ENCODE measurements at regions not wholly inside any gene's neighbourhood (a gene's known extent, or its start where the extent isn't known, plus 50 kb on each side); places are given as distances from the start of the nearest gene placed in this dataset.
"Not testable (repeated sequence)": the region's sequence is repeated elsewhere in the genome, so short reads cannot be mapped to it uniquely, and the experiment has no call there.

GRCh38 chr14:86110871-86111270 is 580.9 kb downstream of the FLRT2 start:
- not testable (repeated sequence) for FAIRE-seq

DNA sequence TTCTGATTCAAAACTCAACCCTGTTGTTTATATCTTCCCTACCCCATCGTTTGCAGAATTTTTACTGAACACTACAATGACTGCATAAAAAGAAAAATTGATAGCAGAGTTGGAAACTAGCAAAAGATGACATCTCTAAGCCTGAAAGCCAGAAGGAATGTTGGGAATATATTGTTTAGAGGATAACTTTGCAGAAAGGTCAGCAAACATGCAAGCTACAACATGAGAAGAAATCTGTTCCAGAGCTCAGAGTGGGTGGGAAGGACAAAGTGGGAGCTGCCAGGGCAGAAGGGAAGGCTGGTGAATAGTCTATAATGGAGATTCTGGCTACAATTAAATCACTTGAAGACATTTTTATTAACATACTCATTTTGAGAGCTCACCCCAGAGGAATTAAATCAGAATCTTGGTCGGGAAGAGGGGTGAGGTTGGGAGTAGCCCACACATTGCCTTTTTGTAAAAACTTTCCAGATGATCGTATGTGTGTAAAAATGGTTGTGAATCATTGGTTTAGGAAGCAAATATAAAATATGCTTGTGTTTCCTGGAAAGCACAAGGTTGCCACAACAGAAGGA is 574.8 kb downstream of the FLRT2 start:
- no peak for FAIRE-seq

DNA sequence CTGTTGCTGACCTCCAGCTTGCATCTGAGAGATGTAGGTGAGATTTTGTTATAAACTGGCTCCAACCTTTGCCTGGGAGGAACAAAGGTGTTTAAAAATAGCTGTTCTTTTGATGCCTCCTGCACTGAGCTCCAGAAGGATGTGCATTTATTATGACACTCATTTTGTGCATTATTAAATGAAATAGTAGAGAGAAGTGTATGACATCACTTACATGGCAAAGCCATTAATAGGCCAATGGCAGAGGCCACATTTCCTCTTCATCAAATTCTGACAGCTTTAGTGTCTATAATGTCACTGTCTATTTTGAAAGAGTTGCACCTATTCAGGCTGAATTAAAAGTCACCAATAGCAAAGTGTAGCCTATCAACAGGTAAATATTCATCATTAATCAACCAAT is 564.6 kb downstream of the FLRT2 start:
- no peak for FAIRE-seq

- FAIRE-seq, result no peak
These were observed 561.9 kb downstream of the FLRT2 start for GRCh38 chr14:86091811-86092210.

GRCh38 chr14:86088156-86088555 is 558.2 kb downstream of the FLRT2 start:
- no peak for FAIRE-seq

DNA sequence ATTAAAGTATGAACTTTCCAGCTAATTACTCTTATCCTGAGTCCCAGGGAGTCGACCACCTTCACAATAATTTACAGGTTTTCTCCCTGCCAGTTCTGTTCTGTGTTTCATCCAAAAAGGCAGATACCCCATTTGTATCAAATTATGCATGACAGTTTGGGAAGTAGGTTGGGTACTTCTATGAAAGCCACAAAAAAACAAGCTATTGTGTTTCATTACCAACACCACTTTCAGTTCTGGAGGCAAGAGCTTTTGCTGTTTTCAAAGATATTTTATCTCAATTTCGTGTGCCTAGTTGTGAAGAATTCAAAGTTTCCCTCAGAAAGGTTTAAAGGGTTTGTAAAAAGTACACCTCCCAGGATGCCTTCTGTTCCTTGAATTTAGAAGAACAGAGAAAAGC is 557.4 kb downstream of the FLRT2 start:
- no peak for FAIRE-seq

DNA sequence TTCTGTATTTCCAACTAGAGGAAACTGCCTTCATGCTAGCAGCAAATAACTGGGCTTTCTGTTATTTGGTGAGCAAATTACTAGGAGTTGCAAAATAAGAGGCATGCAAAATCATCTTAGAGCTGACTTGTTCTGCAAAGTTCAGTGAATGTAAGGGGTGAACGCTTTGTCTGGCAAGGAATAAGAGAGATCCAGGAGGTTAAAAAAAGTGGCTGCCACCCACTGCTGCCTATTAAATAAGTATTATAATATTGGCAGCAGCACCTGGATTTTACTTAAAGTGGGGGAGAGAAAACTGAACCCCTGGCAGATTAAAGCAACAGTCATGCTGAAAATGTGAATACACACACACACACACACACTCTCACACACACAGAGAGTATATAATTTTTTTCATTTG is 557.0 kb downstream of the FLRT2 start:
- no peak for FAIRE-seq

DNA sequence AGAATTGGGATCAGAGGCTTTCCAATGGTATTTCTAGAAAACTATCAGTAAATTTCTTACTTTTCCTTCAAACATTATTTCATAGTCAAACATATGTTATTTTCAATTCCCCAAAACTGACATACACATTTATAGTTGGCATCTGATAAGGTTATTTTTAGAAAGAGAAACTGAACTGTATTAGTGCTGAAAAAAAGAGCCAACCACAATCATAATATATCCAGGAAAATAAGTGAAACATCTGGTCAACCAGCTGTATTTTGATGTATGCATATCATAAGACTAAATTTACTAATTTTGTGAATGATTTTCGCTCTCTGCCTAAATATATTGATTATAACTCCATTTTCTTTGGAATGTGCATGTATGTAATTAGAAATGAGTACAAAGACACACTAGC is 554.2 kb downstream of the FLRT2 start:
- no peak for FAIRE-seq

- no peak for FAIRE-seq
These were observed 553.7 kb downstream of the FLRT2 start for GRCh38 chr14:86083616-86084015.

DNA sequence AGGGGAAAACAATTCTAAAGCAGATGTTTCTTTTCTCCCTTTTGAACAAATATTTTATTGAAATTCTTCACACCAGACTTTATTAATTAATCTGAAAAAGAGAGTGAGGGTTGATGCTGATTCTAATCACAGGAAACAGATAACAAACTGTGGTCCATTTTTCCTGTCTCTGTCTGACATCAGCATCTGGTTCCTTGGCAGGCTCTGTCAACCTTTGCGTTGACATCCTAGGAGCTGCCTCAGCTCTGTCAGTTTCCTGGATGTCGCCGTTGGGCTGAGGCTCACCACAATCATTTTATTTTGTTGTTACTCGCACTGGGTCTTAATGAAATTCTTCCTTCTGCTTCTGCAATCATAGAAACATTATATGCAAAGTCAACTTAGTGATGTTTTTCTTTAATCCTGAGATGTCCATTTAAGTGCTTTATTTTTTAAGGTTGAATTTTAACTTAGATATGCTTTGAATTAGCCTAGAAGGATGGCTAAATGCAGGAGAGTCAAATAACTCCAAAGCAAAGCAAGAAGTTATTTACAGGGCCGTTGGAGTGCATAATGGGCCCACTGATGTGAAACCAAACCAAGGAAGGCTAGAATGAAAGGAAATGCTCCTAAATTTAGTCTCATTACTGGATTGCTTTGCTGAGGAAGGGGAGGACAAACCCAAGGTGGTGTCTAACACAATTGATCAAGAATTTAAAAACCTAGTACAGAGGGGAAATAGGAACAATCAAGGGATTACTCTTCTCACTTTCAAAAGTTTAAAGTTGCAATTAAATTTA is 542.4 kb downstream of the FLRT2 start:
- FAIRE-seq, result no peak

- no peak for FAIRE-seq
These were observed 536.7 kb downstream of the FLRT2 start for GRCh38 chr14:86066651-86067050.

- no peak for FAIRE-seq
These were observed 535.5 kb downstream of the FLRT2 start for GRCh38 chr14:86065407-86065806.

GRCh38 chr14:86064595-86064994 is 534.7 kb downstream of the FLRT2 start:
- not testable (repeated sequence) for FAIRE-seq

GRCh38 chr14:86057018-86057667 is 527.2 kb downstream of the FLRT2 start:
- no peak for FAIRE-seq

GRCh38 chr14:86055512-86056075 is 525.6 kb downstream of the FLRT2 start:
- no peak for FAIRE-seq

DNA sequence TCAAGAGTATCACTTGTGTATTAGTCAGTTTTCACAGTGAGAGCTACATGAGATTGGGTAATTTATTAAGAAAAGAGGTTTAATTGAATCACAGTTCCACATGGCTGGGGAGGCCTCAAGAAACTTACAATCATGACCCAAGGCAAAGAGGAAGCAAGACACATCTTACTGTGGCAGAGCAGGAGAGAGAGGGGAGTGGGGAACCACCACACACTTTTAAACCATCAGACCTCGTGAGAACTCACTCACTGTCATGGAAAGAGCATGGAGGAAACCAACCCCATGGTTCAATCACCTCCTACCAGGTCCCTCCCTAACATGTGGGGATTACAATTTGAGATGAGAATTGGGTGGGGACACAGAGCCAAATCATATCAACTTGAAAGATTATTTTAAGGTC is 522.9 kb downstream of the FLRT2 start:
- FAIRE-seq, result no peak

DNA sequence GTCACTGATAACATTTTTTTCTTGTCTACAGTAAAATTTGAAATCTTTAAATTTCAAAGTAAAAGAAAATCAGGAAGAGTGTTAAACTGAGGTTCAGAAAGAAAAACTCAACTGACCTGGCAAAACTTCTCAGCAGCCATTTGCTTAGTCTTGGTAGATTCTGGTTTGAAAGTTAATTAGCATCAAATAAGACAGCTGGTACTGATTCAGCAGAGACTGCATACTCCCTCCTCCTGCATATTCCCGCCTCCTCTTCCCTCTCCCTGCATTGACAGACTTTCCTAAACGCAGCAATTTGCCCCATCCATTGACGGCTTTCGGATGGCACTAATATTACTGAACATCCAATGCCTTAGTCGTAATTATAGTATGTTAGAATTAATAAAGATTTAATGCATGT is 520.8 kb downstream of the FLRT2 start:
- FAIRE-seq, result no peak

- FAIRE-seq, result no peak
These were observed 520.2 kb downstream of the FLRT2 start for GRCh38 chr14:86050072-86050683.

DNA sequence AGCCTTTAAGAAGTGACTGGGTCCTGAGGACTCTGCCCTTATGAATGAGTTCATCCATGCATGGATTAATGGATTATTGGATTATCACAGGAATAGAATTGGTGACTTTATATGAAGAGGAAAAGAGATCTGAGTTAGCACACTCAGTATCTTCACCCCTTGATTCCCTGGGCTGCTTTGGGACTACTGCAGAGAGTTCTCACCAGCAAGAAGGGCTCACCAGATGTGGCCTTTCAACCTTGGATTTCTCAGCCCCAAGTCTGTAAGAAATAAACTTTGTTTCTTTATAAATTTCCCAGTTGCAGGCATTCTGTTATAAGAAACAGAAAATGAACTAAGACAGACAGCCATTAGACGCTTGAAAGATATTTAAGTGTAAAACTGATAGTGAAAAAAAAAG is 509.2 kb downstream of the FLRT2 start:
- no peak for FAIRE-seq

- FAIRE-seq, result no peak
These were observed 508.6 kb downstream of the FLRT2 start for GRCh38 chr14:86038387-86039042.

DNA sequence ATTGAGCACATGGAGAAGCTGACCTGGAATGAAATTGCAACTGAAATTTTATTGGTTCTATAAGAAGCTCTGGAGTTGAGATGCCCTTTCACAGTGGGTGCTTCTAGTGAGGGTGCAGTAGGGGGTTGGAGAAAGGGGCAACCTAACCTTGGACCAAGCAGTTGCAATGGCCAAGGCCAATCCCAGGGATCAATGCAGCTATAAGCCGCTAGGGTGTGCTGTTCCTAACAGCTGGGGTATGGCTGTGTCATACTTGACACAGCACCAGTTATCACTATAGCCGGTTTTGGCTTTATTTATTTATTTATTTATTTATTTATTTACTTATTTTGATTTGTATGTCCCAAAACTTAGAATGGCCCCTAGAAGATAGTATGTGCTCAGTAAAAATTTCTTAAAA is 505.9 kb downstream of the FLRT2 start:
- FAIRE-seq, result no peak

GRCh38 chr14:86027990-86028389 is 498.0 kb downstream of the FLRT2 start:
- no peak for FAIRE-seq

DNA sequence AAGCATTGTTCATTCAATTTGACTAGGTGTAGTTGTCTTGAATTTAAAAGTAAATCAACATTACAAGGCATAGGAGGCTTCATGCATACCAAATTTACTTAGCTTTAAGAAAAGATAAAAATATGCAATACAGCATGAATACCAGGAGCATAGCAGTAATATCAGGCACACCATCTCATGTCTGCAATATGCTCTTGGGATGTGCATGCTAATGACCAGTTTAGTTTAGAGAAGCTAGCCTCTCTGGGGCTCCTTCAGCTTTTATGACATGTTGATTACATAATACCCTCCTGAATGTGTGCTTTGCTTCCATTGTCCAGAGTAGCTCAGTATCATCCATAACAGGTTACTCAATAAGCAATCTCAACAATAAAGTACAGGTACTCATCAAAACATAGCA is 497.2 kb downstream of the FLRT2 start:
- no peak for FAIRE-seq
